Thoracic aorta (tissue), 2 donors: ENCODE measurements at regions not wholly inside any gene's neighbourhood (a gene's known extent, or its start where the extent isn't known, plus 50 kb on each side); places are given as distances from the start of the nearest gene placed in this dataset.

ENCODE experiments used
- ATAC-seq: fragments of 150-250 bp; one replicate; pipeline ENCODE4 v1.8.0; 2017; ENCODE audit warnings: low read depth; ENCODE audit not compliant: insufficient number of reproducible peaks, low FRiP score
- DNase-seq: peaks from one replicate; pipeline ENCODE4 v3.0.0-alpha.2; 2020; ENCODE audit warnings: low spot score
- H3K27ac ChIP-seq, 2 donors: fragments of 200-600 bp; sonication (generic); 1 replicate in 1 of 2; 2 replicates in 1 of 2; pipeline ENCODE4 v1.5.1; 2016; ENCODE audit warnings: mild to moderate bottlenecking in 2 of 2, moderate library complexity in 2 of 2
- H3K27me3 ChIP-seq: fragments of 200-600 bp; sonication (generic); replicated peaks from 2 replicates; pipeline ENCODE4 v1.6.0; 2016; ENCODE audit warnings: mild to moderate bottlenecking; ENCODE audit not compliant: insufficient read depth
- H3K36me3 ChIP-seq: fragments of 200-600 bp; sonication (generic); one replicate; pipeline ENCODE4 v1.5.1; 2016
- H3K4me1 ChIP-seq, 2 donors: fragments of 200-600 bp; sonication (generic); 1 replicate in 1 of 2; 2 replicates in 1 of 2; pipeline versions ENCODE4 v1.5.1 to v1.6.0; 2016; ENCODE audit warnings: low read depth in 2 of 2, mild to moderate bottlenecking in 1 of 2; ENCODE audit not compliant: control insufficient read depth in 1 of 2
- H3K4me3 ChIP-seq: fragments of 200-600 bp; sonication (generic); 2 replicates; pipeline ENCODE4 v1.5.1; 2016; ENCODE audit warnings: mild to moderate bottlenecking
- H3K9me3 ChIP-seq: fragments of 200-600 bp; sonication (generic); 2 replicates; pipeline ENCODE4 v1.5.1; 2016
- TF ChIP-seq, protein P1 (sequence below): fragments of 200-600 bp; sonication (generic); IDR thresholded peaks from one replicate; pipeline ENCODE4 v1.5.1; 2019; ENCODE audit warnings: antibody characterized with exemption

- Histone ChIP-seq H3K9me3 (no peaks in the 10 kb centered on the region), H3K36me3 (no peaks in the 10 kb centered on the region), H3K27ac (no peak overlapping the region), H3K4me3 (no peak overlapping the region), H3K4me1 (peaks cover 0 to 8% of the 10 kb centered on the region in 2 donors), H3K27me3 (no peaks in the 10 kb centered on the region)
- TF ChIP-seq, protein P1, sequence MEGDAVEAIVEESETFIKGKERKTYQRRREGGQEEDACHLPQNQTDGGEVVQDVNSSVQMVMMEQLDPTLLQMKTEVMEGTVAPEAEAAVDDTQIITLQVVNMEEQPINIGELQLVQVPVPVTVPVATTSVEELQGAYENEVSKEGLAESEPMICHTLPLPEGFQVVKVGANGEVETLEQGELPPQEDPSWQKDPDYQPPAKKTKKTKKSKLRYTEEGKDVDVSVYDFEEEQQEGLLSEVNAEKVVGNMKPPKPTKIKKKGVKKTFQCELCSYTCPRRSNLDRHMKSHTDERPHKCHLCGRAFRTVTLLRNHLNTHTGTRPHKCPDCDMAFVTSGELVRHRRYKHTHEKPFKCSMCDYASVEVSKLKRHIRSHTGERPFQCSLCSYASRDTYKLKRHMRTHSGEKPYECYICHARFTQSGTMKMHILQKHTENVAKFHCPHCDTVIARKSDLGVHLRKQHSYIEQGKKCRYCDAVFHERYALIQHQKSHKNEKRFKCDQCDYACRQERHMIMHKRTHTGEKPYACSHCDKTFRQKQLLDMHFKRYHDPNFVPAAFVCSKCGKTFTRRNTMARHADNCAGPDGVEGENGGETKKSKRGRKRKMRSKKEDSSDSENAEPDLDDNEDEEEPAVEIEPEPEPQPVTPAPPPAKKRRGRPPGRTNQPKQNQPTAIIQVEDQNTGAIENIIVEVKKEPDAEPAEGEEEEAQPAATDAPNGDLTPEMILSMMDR: no peak
- ATAC-seq (no peak), DNase-seq (no peak)
Measured at GRCh38 chr2:62593825-62594224, 87.8 kb upstream of the TMEM17 start.

GRCh38 chr2:62591491-62591890 is 85.5 kb upstream of the TMEM17 start:
- Histone ChIP-seq H3K36me3 (no peaks in the 10 kb centered on the region), H3K27me3 (no peaks in the 10 kb centered on the region), H3K4me1 (peaks cover 0 to 7% of the 10 kb centered on the region in 2 donors), H3K9me3 (no peaks in the 10 kb centered on the region), H3K27ac (no peak overlapping the region), H3K4me3 (no peak overlapping the region)
- no peak for DNase-seq
- ATAC-seq: no peak
- TF ChIP-seq, protein P1: no peak

GRCh38 chr2:62589691-62590356 is 83.8 kb upstream of the TMEM17 start:
- Histone ChIP-seq H3K4me3 (no peak overlapping the region), H3K36me3 (no peaks in the 10 kb centered on the region), H3K27me3 (no peaks in the 10 kb centered on the region), H3K27ac (no peak overlapping the region), H3K9me3 (no peaks in the 10 kb centered on the region), H3K4me1 (no peaks in the 10 kb centered on the region)
- TF ChIP-seq, protein P1: no peak
- ATAC-seq (no peak), DNase-seq (no peak)

GRCh38 chr2:62587592-62587991 is 81.6 kb upstream of the TMEM17 start:
- Histone ChIP-seq H3K36me3 (no peaks in the 10 kb centered on the region), H3K27me3 (no peaks in the 10 kb centered on the region), H3K4me1 (no peaks in the 10 kb centered on the region), H3K27ac (no peak overlapping the region), H3K9me3 (no peaks in the 10 kb centered on the region), H3K4me3 (no peak overlapping the region)
- ATAC-seq (no peak), DNase-seq (no peak)
- TF ChIP-seq, protein P1: no peak

- H3K9me3 ChIP-seq: no peaks in the 10 kb centered on the region
- H3K27ac ChIP-seq: no peak overlapping the region
- DNase-seq: no peak
- no peaks in the 10 kb centered on the region for H3K27me3 ChIP-seq
- TF ChIP-seq, protein P1: no peak
- H3K4me1 ChIP-seq: no peaks in the 10 kb centered on the region
- no peak for ATAC-seq
- H3K36me3 ChIP-seq: no peaks in the 10 kb centered on the region
- H3K4me3 ChIP-seq: no peak overlapping the region
Measured at GRCh38 chr2:62586981-62587380, 81.0 kb upstream of the TMEM17 start.
